GM23248 (cell line): ENCODE measurements at regions not wholly inside any gene's neighbourhood (a gene's known extent, or its start where the extent isn't known, plus 50 kb on each side); places are given as distances from the start of the nearest gene placed in this dataset.

ENCODE experiments used
- EZH2 ChIP-seq: fragments of 200-600 bp; sonication (generic); IDR thresholded peaks from 2 replicates; pipeline ENCODE4 v1.6.1; 2018; ENCODE audit warnings: antibody characterized with exemption, mild to moderate bottlenecking; ENCODE audit not compliant: insufficient read depth, poor library complexity, severe bottlenecking
- EZH2phosphoT487 ChIP-seq: fragments of 200-600 bp; sonication (generic); IDR thresholded peaks from 2 replicates; pipeline ENCODE4 v1.6.1; 2018; ENCODE audit warnings: antibody characterized with exemption, moderate library complexity, mild to moderate bottlenecking, low read depth; ENCODE audit not compliant: insufficient read depth

DNA sequence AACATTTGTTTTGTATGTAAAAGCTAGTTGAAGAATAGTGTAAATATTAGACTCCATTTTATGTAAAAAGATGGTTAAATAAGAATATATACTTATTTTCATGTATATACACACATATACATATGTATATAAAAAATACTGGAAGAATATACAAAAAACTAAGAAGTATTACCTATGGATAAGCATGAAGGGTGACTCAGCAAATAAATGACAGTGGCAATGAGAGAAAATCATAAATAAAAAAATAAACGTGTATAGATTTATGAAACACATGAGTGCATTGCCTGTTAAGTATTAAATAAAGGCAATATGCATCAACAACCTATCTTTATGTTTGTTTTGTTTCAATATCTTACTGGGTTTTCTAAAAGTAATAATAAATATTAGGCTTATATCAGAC, 435.3 kb downstream of the CYLC2 start:
- TF ChIP-seq EZH2 (no peak), EZH2phosphoT487 (no peak)
